ENCODE measurements at regions not wholly inside any gene's neighbourhood (a gene's known extent, or its start where the extent isn't known, plus 50 kb on each side); places are given as distances from the start of the nearest gene placed in this dataset.

DNA sequence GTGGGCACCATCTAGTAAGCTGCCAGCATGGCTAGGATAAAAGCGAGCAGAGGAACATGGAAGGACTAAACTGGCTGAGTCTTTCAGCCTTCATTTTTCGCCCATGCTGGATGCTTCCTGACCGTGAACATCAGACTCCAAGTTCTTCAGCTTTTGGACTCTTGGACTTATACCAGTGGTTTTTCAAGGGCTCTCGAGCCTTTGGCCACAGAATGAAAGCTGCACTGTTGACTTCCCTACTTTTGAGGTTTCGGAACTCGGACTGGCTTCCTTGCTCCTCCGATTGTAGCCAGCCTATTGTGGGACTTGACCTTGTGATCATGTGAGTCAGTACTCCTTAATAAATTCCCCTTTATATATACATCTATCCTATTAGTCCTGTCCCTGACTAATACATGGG, 785.1 kb upstream of the SLITRK6 start:
- Histone ChIP-seq H3K36me3 (no peaks in the 10 kb centered on the region), H3K4me1 (peaks cover 0 to 18% (median 14%) of the 10 kb centered on the region in 4 donors), H3K4me3 (no peak overlapping the region), H3K27me3 (no peaks in the 10 kb centered on the region), H3K9me3 (peaks cover 0 to 6% (median 0%) of the 10 kb centered on the region in 4 donors), H3K27ac (no peak overlapping the region)
- intact Hi-C loops (cut with DNase I): no loop called here
- TF ChIP-seq, protein P1, sequence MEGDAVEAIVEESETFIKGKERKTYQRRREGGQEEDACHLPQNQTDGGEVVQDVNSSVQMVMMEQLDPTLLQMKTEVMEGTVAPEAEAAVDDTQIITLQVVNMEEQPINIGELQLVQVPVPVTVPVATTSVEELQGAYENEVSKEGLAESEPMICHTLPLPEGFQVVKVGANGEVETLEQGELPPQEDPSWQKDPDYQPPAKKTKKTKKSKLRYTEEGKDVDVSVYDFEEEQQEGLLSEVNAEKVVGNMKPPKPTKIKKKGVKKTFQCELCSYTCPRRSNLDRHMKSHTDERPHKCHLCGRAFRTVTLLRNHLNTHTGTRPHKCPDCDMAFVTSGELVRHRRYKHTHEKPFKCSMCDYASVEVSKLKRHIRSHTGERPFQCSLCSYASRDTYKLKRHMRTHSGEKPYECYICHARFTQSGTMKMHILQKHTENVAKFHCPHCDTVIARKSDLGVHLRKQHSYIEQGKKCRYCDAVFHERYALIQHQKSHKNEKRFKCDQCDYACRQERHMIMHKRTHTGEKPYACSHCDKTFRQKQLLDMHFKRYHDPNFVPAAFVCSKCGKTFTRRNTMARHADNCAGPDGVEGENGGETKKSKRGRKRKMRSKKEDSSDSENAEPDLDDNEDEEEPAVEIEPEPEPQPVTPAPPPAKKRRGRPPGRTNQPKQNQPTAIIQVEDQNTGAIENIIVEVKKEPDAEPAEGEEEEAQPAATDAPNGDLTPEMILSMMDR (IDR thresholded peaks at IDR 0.05): no peak
- TF ChIP-seq POLR2AphosphoS5 (IDR thresholded peaks at IDR 0.05) (no peak), EP300 (IDR thresholded peaks at IDR 0.05) (no peak), POLR2A (IDR thresholded peaks at IDR 0.05) (no peak)
- no peak for DNase-seq
- WGBS, 2 donors: 71 to 73% methylated on average over 7 of the region's 7 CpGs

DNA sequence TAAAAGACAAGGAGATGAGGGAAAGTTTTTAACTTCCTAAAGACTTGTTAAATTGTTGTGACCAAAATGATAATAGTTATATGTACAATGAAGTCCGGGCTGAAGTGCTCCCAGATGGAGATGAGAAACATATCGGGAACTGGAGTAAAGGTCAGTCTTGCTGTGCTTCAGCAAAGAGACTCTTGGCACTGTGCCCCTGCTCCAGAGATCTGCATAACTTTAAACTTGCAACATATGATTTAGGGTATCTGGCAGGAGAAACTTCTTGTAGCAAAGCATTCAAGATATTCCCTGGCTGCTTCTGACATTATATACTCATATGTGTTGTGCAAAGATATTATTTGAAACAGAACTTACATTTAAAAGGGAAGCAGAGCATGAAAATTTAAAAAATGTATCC, 786.6 kb upstream of the SLITRK6 start:
- TF ChIP-seq, protein P1 (IDR thresholded peaks at IDR 0.05): no peak
- TF ChIP-seq POLR2AphosphoS5 (IDR thresholded peaks at IDR 0.05): peak in 2 of 4 donors; percentile 41 to 72
- 63 to 71% methylated on average over 2 of the region's 2 CpGs for WGBS, 2 donors
- Histone ChIP-seq H3K36me3 (no peaks in the 10 kb centered on the region), H3K9me3 (peaks cover 0 to under 1% (median 0%) of the 10 kb centered on the region in 4 donors), H3K27me3 (no peaks in the 10 kb centered on the region), H3K27ac (peak overlapping the region in 2 of 4 donors; percentile 5 to 41), H3K4me1 (peaks cover 0 to 18% (median 14%) of the 10 kb centered on the region in 4 donors), H3K4me3 (no peak overlapping the region)
- intact Hi-C loops (cut with DNase I): no loop called here
- DNase-seq: peak; percentile 90

DNA sequence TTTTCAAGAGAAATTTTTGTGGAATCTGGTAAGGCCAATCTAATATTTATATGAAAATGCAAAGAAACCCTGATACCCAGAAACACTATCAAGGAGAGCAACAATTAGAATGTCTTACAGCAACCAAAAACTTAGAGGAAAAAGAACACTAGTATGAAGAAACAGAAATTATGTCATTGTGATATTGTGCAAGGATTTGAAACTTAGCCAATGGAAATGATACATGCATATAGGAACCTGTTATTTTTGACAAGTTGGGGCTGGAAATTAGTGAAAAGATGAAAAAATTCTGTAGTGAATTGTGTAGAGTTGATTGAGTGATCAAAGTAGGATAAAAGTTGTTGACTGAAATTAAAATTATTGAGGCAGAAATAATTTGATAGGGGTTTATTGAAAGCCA, 792.6 kb upstream of the SLITRK6 start:
- Histone ChIP-seq H3K9me3 (no peaks in the 10 kb centered on the region), H3K27me3 (no peaks in the 10 kb centered on the region), H3K27ac (no peak overlapping the region), H3K4me1 (no peaks in the 10 kb centered on the region), H3K36me3 (no peaks in the 10 kb centered on the region), H3K4me3 (no peak overlapping the region)
- TF ChIP-seq POLR2A (IDR thresholded peaks at IDR 0.05) (no peak), EP300 (IDR thresholded peaks at IDR 0.05) (no peak), POLR2AphosphoS5 (IDR thresholded peaks at IDR 0.05) (no peak)
- TF ChIP-seq, protein P1 (IDR thresholded peaks at IDR 0.05): no peak
- no peak for DNase-seq
- intact Hi-C loops (cut with DNase I): no loop called here

DNA sequence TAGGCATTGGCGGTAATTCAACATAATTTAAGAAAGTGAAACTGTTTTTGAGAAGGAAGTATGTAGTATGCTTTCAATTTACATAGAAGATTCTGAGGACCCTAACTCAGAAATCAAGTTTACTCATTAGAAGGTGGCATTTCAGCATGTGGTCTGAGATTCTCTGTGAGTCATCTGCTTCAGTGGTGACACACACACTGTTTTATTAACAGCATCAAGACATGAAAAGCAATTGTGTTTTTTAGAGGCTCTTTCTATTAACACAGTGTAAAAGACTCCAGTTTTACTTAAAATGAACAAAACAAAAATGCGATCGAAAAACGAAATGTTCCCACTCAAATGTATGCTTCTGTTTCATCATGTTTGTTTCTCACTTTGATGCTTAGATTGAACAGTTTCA, 802.1 kb upstream of the SLITRK6 start:
- Histone ChIP-seq H3K4me1 (no peaks in the 10 kb centered on the region), H3K27me3 (no peaks in the 10 kb centered on the region), H3K27ac (no peak overlapping the region), H3K4me3 (no peak overlapping the region), H3K9me3 (peaks cover 0 to 3% (median 0%) of the 10 kb centered on the region in 4 donors), H3K36me3 (no peaks in the 10 kb centered on the region)
- no peak for TF ChIP-seq EP300 (IDR thresholded peaks at IDR 0.05)
- DNase-seq: no peak
- intact Hi-C loops (cut with DNase I): no loop called here
- 86 to 93% methylated on average over 4 of the region's 4 CpGs for WGBS, 2 donors

DNA sequence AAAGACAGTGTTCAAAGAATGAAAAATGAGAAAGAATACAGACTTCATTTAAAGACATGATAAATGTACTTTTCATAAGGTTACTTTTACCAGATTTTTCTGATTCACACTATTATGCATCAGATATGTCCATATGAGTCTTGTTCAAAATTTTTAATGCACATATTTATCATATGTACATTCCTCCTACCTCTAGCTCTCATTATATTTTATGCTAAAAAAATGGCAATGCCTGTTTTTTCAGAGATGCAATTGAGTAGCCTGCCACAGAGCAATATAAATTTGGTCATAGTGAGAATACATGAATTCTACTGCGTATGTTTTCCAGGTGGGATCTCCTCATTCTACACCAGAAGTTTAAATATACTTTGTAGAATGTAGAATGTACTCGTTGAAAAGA, 807.0 kb upstream of the SLITRK6 start:
- no peaks in the 10 kb centered on the region for H3K4me1 ChIP-seq
- DNase-seq: no peak
- H3K9me3 ChIP-seq: peaks cover 0 to 6% (median 0%) of the 10 kb centered on the region in 4 donors
- intact Hi-C loops (cut with DNase I): no loop called here
- H3K27me3 ChIP-seq: no peaks in the 10 kb centered on the region
- no peak overlapping the region for H3K4me3 ChIP-seq
- no peaks in the 10 kb centered on the region for H3K36me3 ChIP-seq
- WGBS, 2 donors: 50 to 62% methylated on average over 2 of the region's 2 CpGs
- H3K27ac ChIP-seq: no peak overlapping the region
- no peak for TF ChIP-seq POLR2A (IDR thresholded peaks at IDR 0.05)
- no peak for TF ChIP-seq EP300 (IDR thresholded peaks at IDR 0.05)
- TF ChIP-seq, protein P1 (IDR thresholded peaks at IDR 0.05): no peak
- no peak for TF ChIP-seq POLR2AphosphoS5 (IDR thresholded peaks at IDR 0.05)

All from sigmoid colon (tissue), 6 donors.